ENCODE measurements at regions not wholly inside any gene's neighbourhood (a gene's known extent, or its start where the extent isn't known, plus 50 kb on each side); places are given as distances from the start of the nearest gene placed in this dataset.

DNA sequence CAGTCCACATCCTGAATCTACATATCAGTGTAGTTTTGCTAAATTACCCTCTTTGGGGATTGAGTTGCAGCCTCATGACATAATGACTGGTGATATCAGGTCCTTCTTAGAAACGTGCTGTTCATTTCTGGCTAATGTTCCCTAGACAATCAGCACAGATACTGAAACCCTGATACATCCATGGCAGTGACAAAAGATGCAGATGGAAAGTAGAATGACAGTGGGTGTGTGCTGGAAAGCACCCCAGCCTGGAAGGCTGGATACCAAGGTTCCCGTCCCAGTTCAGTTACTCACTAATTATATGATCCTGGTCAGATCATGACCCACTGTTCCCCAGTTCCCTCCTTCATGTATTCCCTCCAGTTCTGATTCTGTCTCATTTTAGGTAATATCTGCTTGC, 198.2 kb upstream of the FGGY start (continued):
- TF ChIP-seq CHD7 (IDR thresholded peaks at IDR 0.05; ENCODE audit: insufficient replicate concordance, low read length) (no peak), EZH2 (IDR thresholded peaks at IDR 0.05; ENCODE audit: low read depth, low read length, severe bottlenecking) (no peak), KDM5A (IDR thresholded peaks at IDR 0.05; ENCODE audit: low read length) (no peak), GABPA (IDR thresholded peaks at IDR 0.05; ENCODE audit: borderline replicate concordance, insufficient read depth, low read length) (no peak), NRF1 (IDR thresholded peaks at IDR 0.05; ENCODE audit: low read depth, low read length) (no peak), MAFK (IDR thresholded peaks at IDR 0.05; ENCODE audit: low read depth, low read length) (no peak)

Measured in H1 (cell line).